Hematopoietic multipotent progenitor cell treated with erythropoietin and hydrocortisone succinate and interleukin-3 and kit ligand, for 15 days (in vitro differentiated cells): ENCODE measurements at regions not wholly inside any gene's neighbourhood (a gene's known extent, or its start where the extent isn't known, plus 50 kb on each side); places are given as distances from the start of the nearest gene placed in this dataset.
"Not testable (repeated sequence)": the region's sequence is repeated elsewhere in the genome, so short reads cannot be mapped to it uniquely, and the experiment has no call there.

Experiments
- DNase-seq: peaks from one replicate; pipeline ENCODE4 v3.0.0-alpha.2; 2015; ENCODE audit warnings: low spot score

DNA sequence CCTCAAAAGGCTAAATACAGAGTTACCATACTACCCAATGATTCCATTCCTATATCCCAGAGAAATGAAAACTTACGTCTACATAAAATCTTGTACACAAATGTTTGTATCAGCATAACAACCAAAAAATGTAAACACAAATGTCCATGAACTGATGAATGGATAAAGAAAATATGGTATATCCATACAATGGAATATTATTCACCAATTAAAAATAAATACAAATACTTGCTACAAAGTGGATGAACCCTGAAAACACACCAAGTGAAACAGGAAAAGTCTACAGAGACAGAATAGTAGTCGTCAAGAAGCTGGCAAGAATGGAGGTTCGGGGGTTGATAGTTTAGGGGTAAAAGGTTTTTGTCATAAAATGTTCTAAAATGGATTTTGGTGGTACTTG, 54.0 kb upstream of the ANKRD28 start:
- DNase-seq = no peak

DNA sequence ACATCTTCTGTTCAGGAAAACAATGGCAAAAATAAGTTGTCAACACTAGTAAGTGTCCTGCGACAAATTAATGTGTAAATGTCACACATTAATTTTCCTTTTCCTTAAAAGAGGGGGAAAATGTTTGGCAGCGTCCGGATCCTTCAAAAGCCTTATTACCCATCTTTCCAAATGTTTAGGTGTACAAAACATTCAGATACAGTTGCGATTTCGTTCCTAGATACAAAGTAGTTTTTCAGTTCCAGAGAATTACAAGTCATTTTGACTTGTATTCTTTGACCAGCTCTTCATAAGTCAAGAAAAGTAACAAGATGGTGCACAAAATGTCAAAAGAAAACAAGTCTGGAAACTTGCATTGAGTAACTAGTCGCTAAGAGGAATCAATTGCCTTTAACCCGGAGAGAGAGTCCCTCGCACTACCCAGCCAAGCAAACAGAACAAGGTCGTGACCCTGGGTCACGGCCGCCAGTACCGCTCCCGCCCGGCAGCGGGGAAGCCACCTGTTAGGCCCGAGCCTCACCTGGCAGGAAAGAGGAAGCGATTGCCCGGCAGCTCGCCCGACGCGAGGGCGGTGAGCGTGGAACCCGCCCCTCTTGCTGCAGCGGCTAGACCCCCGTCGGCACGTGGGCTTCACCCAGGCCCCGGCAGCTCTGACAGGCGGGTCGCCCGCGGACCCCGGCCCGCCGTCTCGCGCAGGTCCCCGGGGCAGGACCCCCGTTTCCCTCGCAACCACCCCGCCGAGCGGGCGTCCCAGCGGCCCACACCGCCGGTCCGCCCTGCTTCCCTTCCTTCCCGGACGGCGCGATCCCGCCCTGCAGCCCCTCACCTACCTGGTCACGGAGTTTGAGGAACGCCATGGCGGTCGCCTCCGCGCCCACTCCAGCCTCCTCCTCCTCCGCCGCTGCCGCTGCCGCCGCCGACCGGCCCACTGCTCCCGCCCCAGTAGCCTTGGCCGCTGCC, 61.0 kb upstream of the ANKRD28 start:
- peak; percentile 23 for DNase-seq

- peak; percentile 75 for DNase-seq
These were observed 61.8 kb upstream of the ANKRD28 start for GRCh38 chr3:15859507-15860013.

DNA sequence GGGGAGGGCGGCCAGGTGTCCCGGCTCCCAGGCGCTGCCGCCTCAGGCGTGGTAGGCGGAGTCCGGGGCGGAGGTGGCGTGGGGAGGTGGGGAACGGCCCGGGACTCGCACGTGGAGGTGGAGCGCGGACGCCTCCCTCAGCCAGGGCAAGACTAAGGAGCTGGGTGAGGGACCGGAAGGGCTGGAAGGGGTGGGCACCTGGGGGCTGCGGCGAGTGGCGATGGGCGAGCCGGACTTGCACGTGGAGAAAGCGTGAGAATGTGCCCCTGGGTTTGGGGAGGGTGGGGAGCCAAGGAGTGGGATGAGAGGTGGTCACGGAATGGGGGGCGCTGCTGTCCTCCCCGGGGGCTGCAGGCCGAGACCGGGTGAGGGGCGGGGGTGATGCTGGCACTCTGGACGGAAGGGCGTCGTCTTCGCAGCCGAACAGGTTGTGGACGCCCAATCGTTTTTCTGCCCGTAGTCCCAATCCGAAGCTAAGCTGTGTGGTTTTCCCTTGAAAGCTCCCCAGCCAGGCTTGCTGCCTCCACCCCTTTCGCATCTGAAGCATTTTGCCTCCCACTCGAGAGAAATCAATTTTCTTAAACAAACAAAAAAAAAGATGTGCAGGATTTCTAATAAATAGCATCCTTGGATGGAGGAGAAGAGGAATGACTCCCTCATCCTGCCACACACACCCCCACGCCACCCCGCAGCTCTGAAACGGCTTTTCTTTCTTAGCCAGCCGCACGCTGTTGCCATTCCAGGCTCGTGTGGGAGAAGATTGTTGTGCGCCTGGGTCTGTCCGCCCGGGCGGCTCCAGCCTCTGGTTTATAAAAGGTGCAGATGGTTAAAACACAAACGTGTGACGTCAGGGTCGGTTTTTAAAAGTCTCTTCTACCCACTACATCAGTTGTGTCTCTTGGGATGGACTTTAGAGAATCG, 62.5 kb upstream of the ANKRD28 start:
- DNase-seq = no peak

DNA sequence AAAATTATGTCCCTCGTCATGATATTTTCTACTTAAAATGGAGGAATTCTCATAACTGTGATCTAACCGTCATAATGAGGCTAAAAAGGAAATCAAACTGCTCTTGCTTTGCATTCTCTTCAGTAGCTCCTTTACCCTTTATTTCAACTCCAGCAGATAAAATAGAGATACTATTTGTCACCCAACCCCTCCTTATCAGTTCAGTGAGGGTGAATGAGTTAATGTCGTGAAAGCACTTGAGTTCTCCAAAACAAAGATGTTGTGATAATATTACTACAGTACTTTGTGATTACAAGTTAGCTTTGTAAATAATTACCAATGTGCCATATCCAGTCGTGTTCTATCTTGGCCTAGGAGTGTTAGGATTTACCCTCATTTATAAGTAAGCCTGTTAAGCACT, 63.4 kb upstream of the ANKRD28 start:
- DNase-seq = no peak

GRCh38 chr3:15872807-15873206, 75.0 kb upstream of the ANKRD28 start:
- DNase-seq = no peak

DNA sequence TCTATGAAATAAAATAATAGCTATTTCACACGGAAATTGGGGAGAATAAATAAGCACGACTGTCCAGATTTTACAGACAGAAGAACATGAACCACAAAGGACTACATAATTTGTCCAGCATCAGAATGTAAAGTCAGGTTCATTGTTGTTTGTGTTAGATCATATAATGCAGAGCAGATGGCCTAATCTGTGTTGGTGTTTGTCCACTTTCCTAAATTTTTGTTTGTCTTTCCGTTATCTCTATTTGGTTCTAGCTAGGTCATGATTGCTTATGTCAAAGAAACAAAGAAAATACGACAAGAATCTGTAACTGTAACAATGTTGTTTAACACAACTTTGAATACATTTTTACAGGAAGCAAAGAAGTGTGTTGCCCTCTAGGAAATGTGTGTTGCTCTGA, 75.6 kb upstream of the ANKRD28 start:
- no peak for DNase-seq

- DNase-seq = no peak
These were observed 77.4 kb upstream of the ANKRD28 start for GRCh38 chr3:15875016-15875689.

GRCh38 chr3:15876669-15877068, 78.9 kb upstream of the ANKRD28 start:
- no peak for DNase-seq

GRCh38 chr3:15877813-15878212, 80.0 kb upstream of the ANKRD28 start:
- DNase-seq = no peak

- DNase-seq = not testable (repeated sequence)
These were observed 82.0 kb upstream of the ANKRD28 start for GRCh38 chr3:15879787-15880186.

DNA sequence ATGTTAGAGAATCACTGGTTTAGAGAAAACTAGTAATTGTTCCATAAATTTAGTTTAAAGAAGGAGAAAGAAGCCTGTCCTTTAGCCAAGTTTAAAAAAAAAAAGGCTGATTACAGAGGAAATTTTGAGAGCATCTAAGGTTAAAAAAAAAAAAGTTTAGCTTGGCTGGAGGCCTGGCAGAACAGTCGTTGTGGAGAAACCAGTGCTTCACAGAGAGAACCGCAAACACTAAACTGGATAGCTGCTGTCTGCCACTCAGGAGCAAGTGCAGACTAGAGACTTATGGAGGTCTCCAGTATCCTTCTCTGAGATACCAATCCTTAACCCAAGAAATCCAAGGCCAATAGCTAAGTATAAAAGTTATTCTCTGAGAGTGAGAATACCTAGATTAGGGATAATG, 84.8 kb upstream of the ANKRD28 start:
- no peak for DNase-seq

- no peak for DNase-seq
These were observed 86.4 kb upstream of the ANKRD28 start for GRCh38 chr3:15884132-15884531.

DNA sequence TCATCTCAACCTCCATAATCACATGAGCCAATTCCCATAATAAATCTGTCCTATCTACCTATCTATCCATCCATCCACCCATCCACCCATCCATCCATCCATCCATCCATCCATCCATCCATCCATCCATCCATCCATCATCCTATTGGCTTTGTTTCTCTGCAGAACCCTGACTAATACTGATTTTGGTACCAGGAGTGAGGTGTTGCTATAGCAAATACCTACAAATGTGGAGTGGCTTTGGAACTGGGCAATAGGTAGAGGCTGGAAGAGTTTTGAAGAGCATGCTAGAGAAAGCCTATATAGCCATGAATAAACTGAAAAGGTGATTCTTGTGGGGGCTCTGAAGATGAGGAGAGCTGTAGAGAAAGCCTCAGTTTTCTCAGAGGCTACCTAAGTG, 88.7 kb upstream of the ANKRD28 start:
- DNase-seq = no peak

DNA sequence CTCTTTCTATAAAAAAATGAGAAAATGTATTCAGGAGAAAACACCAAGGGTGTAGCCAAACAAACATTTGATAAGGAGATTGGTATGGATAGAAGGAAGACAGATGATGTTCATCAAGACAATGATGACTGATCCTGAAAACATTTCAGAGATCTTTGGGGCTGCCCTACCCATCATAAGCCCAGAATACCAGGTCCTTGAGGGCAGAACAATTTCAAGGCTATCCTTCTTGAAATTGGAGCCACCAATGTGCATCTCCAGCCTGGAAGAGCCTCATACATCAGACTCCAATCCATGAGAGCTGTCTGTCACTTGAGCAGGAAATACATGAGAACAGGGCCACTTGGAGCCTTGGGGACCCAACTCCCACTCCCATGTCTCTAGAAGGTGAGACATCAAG, 89.5 kb upstream of the ANKRD28 start:
- DNase-seq = no peak

DNA sequence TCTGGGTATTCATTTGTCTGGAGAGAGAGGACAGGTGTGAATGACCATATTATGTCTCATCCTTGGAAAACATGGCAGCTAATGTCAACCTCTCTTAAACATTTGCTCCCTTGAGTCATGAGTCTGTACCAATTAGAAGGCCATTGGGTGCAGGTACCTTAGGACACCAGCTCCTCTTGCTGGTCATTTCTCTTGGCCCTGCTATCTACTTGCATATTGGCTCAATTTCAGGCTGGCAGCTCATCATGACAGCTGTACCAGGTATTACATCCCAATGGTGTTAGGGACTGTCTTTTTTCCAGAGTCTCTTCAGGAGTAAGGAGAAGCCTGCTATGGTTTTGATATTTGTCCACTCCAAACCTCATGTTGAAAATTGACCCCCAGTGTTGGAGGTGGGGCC, 92.2 kb upstream of the ANKRD28 start:
- DNase-seq = no peak

- DNase-seq = no peak
These were observed 94.8 kb upstream of the ANKRD28 start for GRCh38 chr3:15892311-15893227.

DNA sequence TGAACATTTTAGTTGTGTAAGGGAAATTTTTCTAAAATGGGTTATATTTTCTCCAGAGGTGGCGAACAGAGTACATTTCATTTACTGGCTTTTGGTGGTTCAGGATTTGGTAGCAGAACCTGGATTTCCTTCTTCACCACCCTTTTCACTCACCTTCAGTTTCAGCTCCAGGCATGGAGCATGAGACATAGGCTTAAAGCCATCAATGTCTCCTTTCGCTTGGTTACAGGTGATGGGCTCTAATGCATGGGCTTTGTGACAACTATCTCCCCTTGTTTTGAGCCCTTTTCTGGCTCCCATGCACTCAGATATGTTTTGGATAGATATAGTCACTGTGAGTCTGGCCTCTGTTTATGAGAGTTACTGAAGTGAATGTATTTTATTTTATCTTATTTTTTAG, 96.6 kb upstream of the ANKRD28 start:
- no peak for DNase-seq

- DNase-seq = no peak
These were observed 98.7 kb upstream of the ANKRD28 start for GRCh38 chr3:15896500-15896899.

GRCh38 chr3:15899388-15899787, 101.6 kb upstream of the ANKRD28 start:
- peak; percentile 14 for DNase-seq

GRCh38 chr3:15903164-15903563, 105.4 kb upstream of the ANKRD28 start:
- DNase-seq = no peak
